Thoracic aorta (tissue), 2 donors: ENCODE measurements at regions not wholly inside any gene's neighbourhood (a gene's known extent, or its start where the extent isn't known, plus 50 kb on each side); places are given as distances from the start of the nearest gene placed in this dataset.

Source experiments
- ATAC-seq: fragments of 150-250 bp; one replicate; pipeline ENCODE4 v1.8.0; 2017; ENCODE audit warnings: low read depth; ENCODE audit not compliant: insufficient number of reproducible peaks, low FRiP score
- DNase-seq: peaks from one replicate; pipeline ENCODE4 v3.0.0-alpha.2; 2020; ENCODE audit warnings: low spot score
- H3K27ac ChIP-seq, 2 donors: fragments of 200-600 bp; sonication (generic); 1 replicate in 1 of 2; 2 replicates in 1 of 2; pipeline ENCODE4 v1.5.1; 2016; ENCODE audit warnings: mild to moderate bottlenecking in 2 of 2, moderate library complexity in 2 of 2
- H3K27me3 ChIP-seq: fragments of 200-600 bp; sonication (generic); replicated peaks from 2 replicates; pipeline ENCODE4 v1.6.0; 2016; ENCODE audit warnings: mild to moderate bottlenecking; ENCODE audit not compliant: insufficient read depth
- H3K36me3 ChIP-seq: fragments of 200-600 bp; sonication (generic); one replicate; pipeline ENCODE4 v1.5.1; 2016
- H3K4me1 ChIP-seq, 2 donors: fragments of 200-600 bp; sonication (generic); 1 replicate in 1 of 2; 2 replicates in 1 of 2; pipeline versions ENCODE4 v1.5.1 to v1.6.0; 2016; ENCODE audit warnings: low read depth in 2 of 2, mild to moderate bottlenecking in 1 of 2; ENCODE audit not compliant: control insufficient read depth in 1 of 2
- H3K4me3 ChIP-seq: fragments of 200-600 bp; sonication (generic); 2 replicates; pipeline ENCODE4 v1.5.1; 2016; ENCODE audit warnings: mild to moderate bottlenecking
- H3K9me3 ChIP-seq: fragments of 200-600 bp; sonication (generic); 2 replicates; pipeline ENCODE4 v1.5.1; 2016
- TF ChIP-seq, protein P1 (sequence below): fragments of 200-600 bp; sonication (generic); IDR thresholded peaks from one replicate; pipeline ENCODE4 v1.5.1; 2019; ENCODE audit warnings: antibody characterized with exemption

DNA sequence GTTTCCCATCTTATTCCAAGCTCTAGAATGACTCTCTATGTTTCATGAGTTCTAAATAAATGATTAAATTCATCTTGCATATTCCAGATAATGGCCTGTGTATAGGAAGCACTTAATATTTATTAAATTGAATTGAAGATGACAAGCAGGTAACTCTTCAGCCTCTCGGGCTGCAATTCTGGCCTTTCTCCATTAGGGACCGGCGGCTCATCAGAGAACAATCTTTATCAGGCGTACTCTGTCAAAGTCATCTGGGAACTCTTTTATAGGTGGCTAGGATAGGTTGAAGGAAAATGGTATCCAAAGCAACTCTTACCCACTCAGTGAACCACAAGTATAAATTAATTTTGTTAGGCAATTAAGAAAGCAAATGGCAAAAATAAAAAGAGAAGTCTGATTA lies 308.5 kb downstream of the NOL4 start:
- Histone ChIP-seq H3K36me3 (no peaks in the 10 kb centered on the region), H3K4me3 (no peak overlapping the region), H3K9me3 (no peaks in the 10 kb centered on the region), H3K4me1 (no peaks in the 10 kb centered on the region), H3K27me3 (no peaks in the 10 kb centered on the region), H3K27ac (no peak overlapping the region)
- TF ChIP-seq, protein P1, sequence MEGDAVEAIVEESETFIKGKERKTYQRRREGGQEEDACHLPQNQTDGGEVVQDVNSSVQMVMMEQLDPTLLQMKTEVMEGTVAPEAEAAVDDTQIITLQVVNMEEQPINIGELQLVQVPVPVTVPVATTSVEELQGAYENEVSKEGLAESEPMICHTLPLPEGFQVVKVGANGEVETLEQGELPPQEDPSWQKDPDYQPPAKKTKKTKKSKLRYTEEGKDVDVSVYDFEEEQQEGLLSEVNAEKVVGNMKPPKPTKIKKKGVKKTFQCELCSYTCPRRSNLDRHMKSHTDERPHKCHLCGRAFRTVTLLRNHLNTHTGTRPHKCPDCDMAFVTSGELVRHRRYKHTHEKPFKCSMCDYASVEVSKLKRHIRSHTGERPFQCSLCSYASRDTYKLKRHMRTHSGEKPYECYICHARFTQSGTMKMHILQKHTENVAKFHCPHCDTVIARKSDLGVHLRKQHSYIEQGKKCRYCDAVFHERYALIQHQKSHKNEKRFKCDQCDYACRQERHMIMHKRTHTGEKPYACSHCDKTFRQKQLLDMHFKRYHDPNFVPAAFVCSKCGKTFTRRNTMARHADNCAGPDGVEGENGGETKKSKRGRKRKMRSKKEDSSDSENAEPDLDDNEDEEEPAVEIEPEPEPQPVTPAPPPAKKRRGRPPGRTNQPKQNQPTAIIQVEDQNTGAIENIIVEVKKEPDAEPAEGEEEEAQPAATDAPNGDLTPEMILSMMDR, result no peak
- ATAC-seq, result no peak
- DNase-seq, result no peak

GRCh38 chr18:33914399-33914798 lies 310.3 kb downstream of the NOL4 start:
- no peak for DNase-seq
- no peaks in the 10 kb centered on the region for H3K9me3 ChIP-seq
- no peak for ATAC-seq
- no peaks in the 10 kb centered on the region for H3K27me3 ChIP-seq
- H3K27ac ChIP-seq, result no peak overlapping the region
- no peak overlapping the region for H3K4me3 ChIP-seq
- TF ChIP-seq, protein P1, result no peak
- no peaks in the 10 kb centered on the region for H3K4me1 ChIP-seq
- H3K36me3 ChIP-seq, result no peaks in the 10 kb centered on the region

DNA sequence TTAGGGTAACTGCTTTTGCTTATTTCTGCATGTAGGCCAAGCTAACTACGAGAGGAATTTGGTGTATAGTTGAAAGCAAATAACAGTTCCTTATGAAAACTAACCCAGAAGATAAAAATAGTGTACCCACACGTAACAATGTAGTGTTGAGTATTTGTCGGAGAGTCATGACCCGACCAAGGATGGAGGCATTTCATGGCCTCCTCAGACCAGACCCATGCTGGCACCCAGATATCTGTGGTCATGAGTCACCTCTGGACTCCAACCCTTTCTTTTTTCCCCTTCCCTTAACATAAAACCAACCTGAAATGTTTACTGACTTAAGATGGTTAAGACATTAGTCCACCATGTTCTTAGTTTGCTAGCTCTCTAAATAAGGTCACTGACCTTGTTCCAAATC lies 318.7 kb downstream of the NOL4 start:
- ATAC-seq (no peak), DNase-seq (no peak)
- Histone ChIP-seq H3K36me3 (no peaks in the 10 kb centered on the region), H3K4me1 (no peaks in the 10 kb centered on the region), H3K27me3 (no peaks in the 10 kb centered on the region), H3K4me3 (no peak overlapping the region), H3K27ac (no peak overlapping the region), H3K9me3 (no peaks in the 10 kb centered on the region)
- TF ChIP-seq, protein P1, result no peak

GRCh38 chr18:33901894-33902512 lies 322.7 kb downstream of the NOL4 start:
- Histone ChIP-seq H3K4me1 (no peaks in the 10 kb centered on the region), H3K4me3 (no peak overlapping the region), H3K27ac (no peak overlapping the region), H3K27me3 (no peaks in the 10 kb centered on the region), H3K36me3 (no peaks in the 10 kb centered on the region), H3K9me3 (no peaks in the 10 kb centered on the region)
- ATAC-seq (no peak), DNase-seq (no peak)
- TF ChIP-seq, protein P1, result no peak

- Histone ChIP-seq H3K36me3 (no peaks in the 10 kb centered on the region), H3K4me1 (no peaks in the 10 kb centered on the region), H3K9me3 (no peaks in the 10 kb centered on the region), H3K27ac (no peak overlapping the region), H3K4me3 (no peak overlapping the region), H3K27me3 (no peaks in the 10 kb centered on the region)
- TF ChIP-seq, protein P1, result no peak
- ATAC-seq (no peak), DNase-seq (no peak)
Measured at GRCh38 chr18:33900638-33901037, 322.6 kb downstream of the ASXL3 start.
